ENCODE measurements at regions not wholly inside any gene's neighbourhood (a gene's known extent, or its start where the extent isn't known, plus 50 kb on each side); places are given as distances from the start of the nearest gene placed in this dataset.

- no peak for TF ChIP-seq CTCF (IDR thresholded peaks at IDR 0.05)
- intact Hi-C loops (cut with DNase I), result no loop called here
- Histone ChIP-seq H3K27me3 (ENCODE audit: low read depth) (no peaks in the 10 kb centered on the region), H3K9me3 (no peaks in the 10 kb centered on the region), H3K27ac (no peak overlapping the region), H3K4me1 (no peaks in the 10 kb centered on the region), H3K4me3 (no peak overlapping the region), H3K36me3 (no peaks in the 10 kb centered on the region)
- DNase-seq, result no peak
- ATAC-seq, result no peak
Measured at GRCh38 chr11:44493383-44493782, 72.1 kb upstream of the CD82 start.

DNA sequence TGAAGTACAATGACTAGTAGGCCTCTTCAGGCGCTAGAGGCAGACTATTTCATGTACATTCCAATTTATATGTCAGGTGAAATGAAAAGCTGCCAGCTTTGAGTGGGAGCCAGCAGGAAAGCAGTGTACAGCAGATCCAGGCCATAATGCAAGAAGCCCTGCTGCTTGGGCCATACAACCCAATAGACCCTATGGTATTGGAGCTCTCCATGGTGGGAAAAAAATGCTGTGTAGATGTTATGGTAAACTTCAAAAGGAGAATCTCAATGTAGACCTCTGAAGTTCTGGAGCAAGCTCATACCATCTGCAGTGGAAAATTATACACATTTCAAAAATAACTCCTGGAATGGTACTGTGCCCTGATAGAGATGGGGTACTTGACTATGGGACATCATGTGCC, 71.5 kb upstream of the CD82 start:
- intact Hi-C loops (cut with DNase I), result no loop called here
- no peak for TF ChIP-seq CTCF (IDR thresholded peaks at IDR 0.05)
- Histone ChIP-seq H3K4me3 (no peak overlapping the region), H3K4me1 (no peaks in the 10 kb centered on the region), H3K27me3 (ENCODE audit: low read depth) (no peaks in the 10 kb centered on the region), H3K36me3 (no peaks in the 10 kb centered on the region), H3K9me3 (no peaks in the 10 kb centered on the region), H3K27ac (no peak overlapping the region)
- ATAC-seq (no peak), DNase-seq (no peak)

DNA sequence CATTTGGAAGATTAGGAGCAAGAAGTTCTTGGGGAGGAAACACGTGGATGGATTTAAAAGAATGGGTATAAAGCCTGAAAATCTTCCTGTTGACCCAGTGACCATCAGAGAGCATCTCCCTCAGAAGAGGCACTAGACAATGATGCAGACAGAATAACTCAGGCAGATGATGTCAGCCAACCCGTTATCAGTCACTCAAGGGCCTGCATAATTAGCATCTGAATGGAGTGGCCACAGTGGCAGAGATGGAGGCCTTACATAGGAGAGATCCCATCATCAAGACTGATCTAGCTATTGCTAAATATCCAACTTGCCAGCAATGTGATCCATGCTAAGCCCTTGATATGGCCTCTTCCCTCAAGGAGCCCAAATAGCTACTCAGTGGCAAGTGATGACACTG, 70.7 kb upstream of the CD82 start:
- no peak for ATAC-seq
- Histone ChIP-seq H3K27me3 (ENCODE audit: low read depth) (no peaks in the 10 kb centered on the region), H3K4me1 (no peaks in the 10 kb centered on the region), H3K4me3 (no peak overlapping the region), H3K36me3 (no peaks in the 10 kb centered on the region), H3K27ac (no peak overlapping the region), H3K9me3 (no peaks in the 10 kb centered on the region)
- no peak for DNase-seq
- no peak for TF ChIP-seq CTCF (IDR thresholded peaks at IDR 0.05)
- intact Hi-C loops (cut with DNase I), result no loop called here

DNA sequence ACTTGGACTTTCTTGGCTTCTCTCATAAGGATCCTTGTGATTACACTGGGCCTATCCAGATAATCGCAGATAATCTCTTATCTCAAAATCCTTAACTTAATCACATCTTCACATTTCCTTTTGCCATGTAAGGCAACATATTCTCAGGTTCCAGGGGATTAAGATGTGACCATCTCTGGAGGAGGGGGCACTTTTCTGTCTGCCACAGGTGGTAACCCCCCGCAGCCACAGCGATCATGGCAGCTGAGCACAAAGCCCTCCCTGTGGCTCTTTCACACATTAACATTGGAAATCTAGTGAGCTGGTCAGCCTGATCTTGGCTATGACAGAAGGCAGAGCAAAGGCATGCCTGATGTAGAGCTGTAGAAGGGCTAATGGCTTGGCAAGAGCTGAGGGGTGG, 69.1 kb upstream of the CD82 start:
- H3K9me3 ChIP-seq, result no peaks in the 10 kb centered on the region
- ATAC-seq (no peak), DNase-seq (no peak)
- H3K27ac ChIP-seq, result no peak overlapping the region
- intact Hi-C loops (cut with DNase I), result no loop called here
- H3K27me3 ChIP-seq (ENCODE audit: low read depth), result no peaks in the 10 kb centered on the region
- no peak for TF ChIP-seq CTCF (IDR thresholded peaks at IDR 0.05)
- no peaks in the 10 kb centered on the region for H3K4me1 ChIP-seq
- H3K36me3 ChIP-seq, result no peaks in the 10 kb centered on the region
- H3K4me3 ChIP-seq, result no peak overlapping the region

- no peaks in the 10 kb centered on the region for H3K9me3 ChIP-seq
- TF ChIP-seq CTCF (IDR thresholded peaks at IDR 0.05), result no peak
- no peaks in the 10 kb centered on the region for H3K36me3 ChIP-seq
- H3K4me1 ChIP-seq, result no peaks in the 10 kb centered on the region
- no peak for DNase-seq
- ATAC-seq, result no peak
- no peak overlapping the region for H3K27ac ChIP-seq
- no peaks in the 10 kb centered on the region for H3K27me3 ChIP-seq (ENCODE audit: low read depth)
- intact Hi-C loops (cut with DNase I), result no loop called here
- no peak overlapping the region for H3K4me3 ChIP-seq
Measured at GRCh38 chr11:44498089-44498871, 67.2 kb upstream of the CD82 start.
